Neutrophil (primary cell): ENCODE measurements at regions not wholly inside any gene's neighbourhood (a gene's known extent, or its start where the extent isn't known, plus 50 kb on each side); places are given as distances from the start of the nearest gene placed in this dataset.

Experiments used
- H3K27ac ChIP-seq: fragments of 200-600 bp; sonication (generic); 2 replicates; pipeline ENCODE4 v1.5.1; 2016; ENCODE audit warnings: mild to moderate bottlenecking, moderate library complexity
- H3K27me3 ChIP-seq: fragments of 200-600 bp; sonication (generic); 2 replicates; pipeline ENCODE4 v1.6.0; 2016; ENCODE audit warnings: mild to moderate bottlenecking
- H3K36me3 ChIP-seq: fragments of 200-600 bp; sonication (generic); 2 replicates; pipeline ENCODE4 v1.5.1; 2017
- H3K4me1 ChIP-seq, 2 experiments: fragments of 200-600 bp in 1 of 2; sonication (generic) in 1 of 2; 1 replicate in 1 of 2; 2 replicates in 1 of 2; pipeline versions ENCODE4 v1.5.1 to v1.6.1; 2013 to 2016; ENCODE audit warnings: low read depth in 1 of 2, low read length in 1 of 2, mild to moderate bottlenecking in 1 of 2, moderate library complexity in 1 of 2; ENCODE audit not compliant: control insufficient read depth in 1 of 2, insufficient read depth in 1 of 2
- H3K4me3 ChIP-seq, 2 experiments: fragments of 200-600 bp in 1 of 2; sonication (generic) in 1 of 2; 1 replicate in 1 of 2; 2 replicates in 1 of 2; pipeline ENCODE4 v1.5.1; 2013 to 2016; ENCODE audit warnings: low read depth in 1 of 2, low read length in 1 of 2, mild to moderate bottlenecking in 1 of 2, moderate library complexity in 1 of 2
- H3K9me3 ChIP-seq: fragments of 200-600 bp; sonication (generic); 2 replicates; pipeline ENCODE4 v1.5.1; 2016
- TF ChIP-seq, protein P1 (sequence below): fragments of 200-600 bp; sonication (generic); IDR thresholded peaks from 2 replicates; pipeline ENCODE4 v1.5.1; 2016; ENCODE audit warnings: antibody characterized with exemption

DNA sequence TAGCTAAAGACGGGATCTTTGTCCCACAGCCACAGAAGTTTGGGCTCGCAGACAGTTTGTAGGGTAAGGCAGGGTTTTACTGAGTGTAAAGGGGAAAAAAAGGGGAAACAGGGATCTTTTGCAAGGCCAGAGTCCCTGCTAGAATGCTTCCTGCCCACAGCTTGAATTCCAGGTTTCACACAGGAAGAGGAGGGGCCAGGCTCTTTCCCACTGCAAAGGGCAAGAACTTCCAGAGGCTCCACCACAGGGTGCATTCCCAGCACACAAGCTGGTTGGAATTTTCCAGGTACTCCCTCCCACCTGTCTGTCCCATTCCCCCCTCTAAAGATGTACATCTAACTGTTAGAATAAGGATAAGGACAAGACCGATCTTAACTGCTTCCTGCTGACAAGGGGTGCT lies 1126.9 kb downstream of the KCNT2 start:
- Histone ChIP-seq H3K27ac (no peak overlapping the region), H3K4me1 (no peaks in the 10 kb centered on the region), H3K4me3 (no peak overlapping the region), H3K9me3 (no peaks in the 10 kb centered on the region), H3K27me3 (no peaks in the 10 kb centered on the region), H3K36me3 (no peaks in the 10 kb centered on the region)
- TF ChIP-seq, protein P1, sequence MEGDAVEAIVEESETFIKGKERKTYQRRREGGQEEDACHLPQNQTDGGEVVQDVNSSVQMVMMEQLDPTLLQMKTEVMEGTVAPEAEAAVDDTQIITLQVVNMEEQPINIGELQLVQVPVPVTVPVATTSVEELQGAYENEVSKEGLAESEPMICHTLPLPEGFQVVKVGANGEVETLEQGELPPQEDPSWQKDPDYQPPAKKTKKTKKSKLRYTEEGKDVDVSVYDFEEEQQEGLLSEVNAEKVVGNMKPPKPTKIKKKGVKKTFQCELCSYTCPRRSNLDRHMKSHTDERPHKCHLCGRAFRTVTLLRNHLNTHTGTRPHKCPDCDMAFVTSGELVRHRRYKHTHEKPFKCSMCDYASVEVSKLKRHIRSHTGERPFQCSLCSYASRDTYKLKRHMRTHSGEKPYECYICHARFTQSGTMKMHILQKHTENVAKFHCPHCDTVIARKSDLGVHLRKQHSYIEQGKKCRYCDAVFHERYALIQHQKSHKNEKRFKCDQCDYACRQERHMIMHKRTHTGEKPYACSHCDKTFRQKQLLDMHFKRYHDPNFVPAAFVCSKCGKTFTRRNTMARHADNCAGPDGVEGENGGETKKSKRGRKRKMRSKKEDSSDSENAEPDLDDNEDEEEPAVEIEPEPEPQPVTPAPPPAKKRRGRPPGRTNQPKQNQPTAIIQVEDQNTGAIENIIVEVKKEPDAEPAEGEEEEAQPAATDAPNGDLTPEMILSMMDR = no peak

DNA sequence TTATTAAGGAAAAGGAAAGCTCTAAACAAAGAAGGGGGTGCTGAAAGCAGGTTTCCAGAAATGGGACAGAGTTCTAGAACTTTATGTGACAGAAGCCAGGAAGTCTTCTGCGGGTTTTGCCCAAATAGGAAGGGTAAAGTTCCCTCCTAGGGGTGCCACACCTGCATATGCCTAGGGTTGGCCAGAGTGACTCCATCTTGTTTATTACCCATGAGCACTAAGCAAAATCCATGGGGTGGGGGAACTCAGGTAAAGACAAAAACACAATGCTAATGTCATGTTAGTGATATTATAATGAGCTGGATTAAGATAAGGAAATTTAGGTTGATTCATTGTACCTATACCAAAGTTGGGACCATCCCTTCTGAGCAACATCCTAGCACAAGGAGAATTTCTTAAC lies 1132.7 kb downstream of the KCNT2 start:
- H3K9me3 ChIP-seq = no peaks in the 10 kb centered on the region
- TF ChIP-seq, protein P1 = no peak
- H3K27ac ChIP-seq = no peak overlapping the region
- H3K27me3 ChIP-seq = no peaks in the 10 kb centered on the region
- H3K36me3 ChIP-seq = no peaks in the 10 kb centered on the region
- H3K4me1 ChIP-seq = no peaks in the 10 kb centered on the region
- no peak overlapping the region for H3K4me3 ChIP-seq

DNA sequence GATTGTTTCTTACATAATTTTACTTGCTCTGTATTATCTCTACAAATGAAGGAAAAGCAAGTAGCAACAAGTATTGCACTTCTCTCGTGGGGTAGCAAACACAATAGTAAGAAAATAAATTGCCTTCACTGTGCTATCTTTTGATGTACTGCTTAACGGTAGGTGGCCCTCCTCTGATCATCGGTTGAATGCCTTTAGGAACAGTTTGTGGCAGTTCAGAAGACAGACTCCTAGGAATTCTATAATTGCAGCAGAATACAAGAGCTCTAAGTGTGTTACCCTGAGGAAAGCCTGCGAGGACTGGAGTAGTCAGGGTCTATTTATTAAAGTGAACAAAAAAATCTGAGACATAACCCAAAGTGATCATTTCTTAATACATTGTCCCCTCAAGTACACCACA lies 1135.9 kb downstream of the KCNT2 start:
- H3K4me3 ChIP-seq = no peak overlapping the region
- TF ChIP-seq, protein P1 = no peak

DNA sequence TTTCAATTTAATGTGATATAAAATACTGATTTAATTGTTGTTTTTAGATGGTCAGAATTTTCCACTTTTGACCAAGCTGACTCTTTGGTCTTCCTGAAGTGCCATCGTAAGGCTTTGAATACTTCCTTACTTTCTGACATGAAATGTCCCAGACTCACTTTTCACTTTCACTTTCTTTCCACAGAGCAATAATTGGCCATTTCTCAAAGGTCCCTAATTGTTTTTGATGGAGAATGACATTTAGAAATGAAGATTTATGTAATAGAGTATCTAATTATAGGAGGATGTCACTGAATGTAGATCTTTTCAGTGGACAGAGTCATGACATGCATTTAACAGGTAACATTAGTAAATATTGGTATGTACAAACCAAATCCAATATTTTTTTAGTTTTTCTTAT lies 1141.6 kb downstream of the KCNT2 start:
- Histone ChIP-seq H3K4me1 (no peaks in the 10 kb centered on the region), H3K9me3 (no peaks in the 10 kb centered on the region), H3K27ac (no peak overlapping the region), H3K36me3 (no peaks in the 10 kb centered on the region), H3K27me3 (no peaks in the 10 kb centered on the region), H3K4me3 (no peak overlapping the region)
- TF ChIP-seq, protein P1 = no peak

More for the DNA sequence above, 1135.9 kb downstream of the KCNT2 start:
- H3K27me3 ChIP-seq = no peaks in the 10 kb centered on the region
- no peaks in the 10 kb centered on the region for H3K9me3 ChIP-seq
- no peaks in the 10 kb centered on the region for H3K36me3 ChIP-seq
- H3K4me1 ChIP-seq = no peaks in the 10 kb centered on the region
- H3K27ac ChIP-seq = no peak overlapping the region

DNA sequence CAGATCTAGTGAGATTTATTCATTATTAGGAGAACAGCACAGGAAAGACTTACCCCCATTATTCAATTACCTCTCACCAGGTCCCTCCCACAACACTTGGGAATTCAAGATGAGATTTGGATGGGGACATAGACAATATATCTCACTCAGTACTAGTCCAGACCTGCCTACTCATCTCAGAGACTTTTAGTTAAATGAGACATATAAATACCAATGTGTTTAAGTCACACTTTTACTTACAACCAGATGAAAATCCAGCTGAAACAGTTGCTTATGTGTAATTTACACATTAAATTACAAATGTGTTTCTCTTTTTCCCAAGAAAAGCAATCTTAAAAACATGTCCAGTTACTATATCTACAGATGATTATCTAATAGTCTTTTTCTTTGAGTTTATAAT lies 1145.6 kb downstream of the KCNT2 start:
- H3K4me3 ChIP-seq = no peak overlapping the region
- TF ChIP-seq, protein P1 = no peak
- H3K4me1 ChIP-seq = no peaks in the 10 kb centered on the region
- no peaks in the 10 kb centered on the region for H3K9me3 ChIP-seq
- no peaks in the 10 kb centered on the region for H3K27me3 ChIP-seq
- H3K27ac ChIP-seq = no peak overlapping the region
- no peaks in the 10 kb centered on the region for H3K36me3 ChIP-seq

DNA sequence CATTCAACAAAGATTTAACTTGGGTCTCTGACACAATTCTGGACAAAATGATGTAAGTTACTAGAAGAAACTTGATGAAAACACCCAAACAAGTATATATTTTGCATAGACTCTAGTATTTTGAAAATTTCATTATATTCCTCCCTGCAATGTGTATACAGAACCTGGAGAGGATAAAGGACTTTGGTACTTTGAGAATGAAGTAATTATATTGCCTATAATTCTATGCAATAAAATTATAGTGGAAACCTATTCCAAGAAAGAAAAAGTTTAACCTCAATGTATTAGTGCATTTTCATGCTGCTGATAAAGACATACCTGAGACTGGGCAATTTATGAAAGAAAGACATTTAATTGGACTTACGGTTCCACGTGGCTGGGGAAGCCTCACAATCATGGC lies 1146.1 kb downstream of the KCNT2 start:
- Histone ChIP-seq H3K27me3 (no peaks in the 10 kb centered on the region), H3K9me3 (no peaks in the 10 kb centered on the region), H3K4me3 (no peak overlapping the region), H3K4me1 (no peaks in the 10 kb centered on the region), H3K36me3 (no peaks in the 10 kb centered on the region), H3K27ac (no peak overlapping the region)
- TF ChIP-seq, protein P1 = no peak
